Endothelial cell of umbilical vein (primary cell): ENCODE measurements at regions not wholly inside any gene's neighbourhood (a gene's known extent, or its start where the extent isn't known, plus 50 kb on each side); places are given as distances from the start of the nearest gene placed in this dataset.

Source experiments
- CTCF ChIP-seq, 2 donors: IDR thresholded peaks; 1 replicate in 1 of 2; 2 replicates in 1 of 2; pipeline ENCODE4 v1.5.1; 2011; ENCODE audit warnings: low read length in 2 of 2, mild to moderate bottlenecking in 2 of 2, moderate library complexity in 2 of 2, control low read depth in 1 of 2, inconsistent platforms in 1 of 2, low read depth in 1 of 2; ENCODE audit not compliant: insufficient read depth in 1 of 2; ENCODE audit errors: extremely low read depth in 1 of 2
- EZH2 ChIP-seq: IDR thresholded peaks from 2 replicates; pipeline ENCODE4 v1.6.1; 2012; ENCODE audit warnings: borderline replicate concordance, low read depth, mild to moderate bottlenecking, moderate library complexity, low read length, inconsistent platforms; ENCODE audit not compliant: severe bottlenecking
- FOS ChIP-seq: IDR thresholded peaks from 2 replicates; pipeline ENCODE4 v1.6.1; 2011; ENCODE audit warnings: mild to moderate bottlenecking, low read length, moderate library complexity, borderline replicate concordance; ENCODE audit not compliant: insufficient read depth
- MAX ChIP-seq: IDR thresholded peaks from 2 replicates; pipeline ENCODE4 v1.6.1; 2011; ENCODE audit not compliant: insufficient read depth, insufficient read length
- MYC ChIP-seq: IDR thresholded peaks from one replicate; pipeline ENCODE4 v1.6.1; 2011; ENCODE audit warnings: mild to moderate bottlenecking, low read depth, low read length
- POLR2A ChIP-seq: IDR thresholded peaks from 2 replicates; pipeline ENCODE4 v1.6.1; 2012; ENCODE audit warnings: low read depth, mild to moderate bottlenecking, control low read depth, low read length
- POLR2AphosphoS5 ChIP-seq: IDR thresholded peaks from 2 replicates; pipeline ENCODE4 v1.6.1; 2012; ENCODE audit warnings: low read depth, mild to moderate bottlenecking, control low read depth, low read length, moderate library complexity; ENCODE audit not compliant: insufficient read depth

DNA sequence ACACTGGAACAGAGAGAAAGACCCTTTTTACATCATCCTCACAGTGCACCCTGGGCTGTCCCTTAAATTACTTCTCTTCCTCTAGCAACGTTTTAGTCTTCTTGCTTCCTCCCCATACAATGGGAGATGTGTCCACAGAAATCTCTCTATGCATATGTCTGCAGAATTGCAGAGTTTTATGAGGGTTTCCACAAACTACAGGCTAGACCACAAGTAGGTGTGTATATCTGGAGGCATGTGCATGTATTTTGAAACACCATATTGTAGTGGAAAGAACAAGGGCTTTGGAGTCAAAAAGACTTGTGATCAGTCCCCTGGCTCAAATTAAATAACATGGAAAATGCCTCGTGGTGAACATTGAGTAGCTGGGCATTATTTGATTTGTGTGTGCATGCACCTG, 121.3 kb upstream of the IPO9 start:
- TF ChIP-seq POLR2A (no peak), CTCF (IDR thresholded peaks at IDR 0.05; ENCODE audit: extremely low read depth in 1 of 2, insufficient read depth in 1 of 2, low read depth in 1 of 2, low read length in 2 of 2) (no peak), EZH2 (no peak), MAX (no peak), MYC (no peak), POLR2AphosphoS5 (no peak), FOS (no peak)
